ENCODE measurements at regions not wholly inside any gene's neighbourhood (a gene's known extent, or its start where the extent isn't known, plus 50 kb on each side); places are given as distances from the start of the nearest gene placed in this dataset.

- ChIA-PET CTCF (no interaction called here), POLR2A (no interaction called here)
- Histone ChIP-seq H3K27ac (no peak overlapping the region), H3K4me2 (no peak overlapping the region), H3K4me1 (no peaks in the 10 kb centered on the region), H3K4me3 (no peak overlapping the region), H3K9me3 (peaks cover 4% of the 10 kb centered on the region; the same call in 1 of the 3 replicates)
- ATAC-seq (no peak), DNase-seq (ENCODE audit: low read depth in 1 of 2, low spot score in 1 of 2) (no peak), FAIRE-seq (no peak)
- WGBS (ENCODE audit: missing lambda C conversion rate) = 88% methylated on average over 2 of the region's 2 CpGs
- TF ChIP-seq NPAS2 (CRISPR knock-in tag; IDR thresholded peaks at IDR 0.05; ENCODE audit: borderline replicate concordance) = no peak
- no peak for TF ChIP-seq ZC3H11A (IDR thresholded peaks at IDR 0.05)
- no peak for TF ChIP-seq CEBPB (IDR thresholded peaks at IDR 0.05)
- TF ChIP-seq MAZ (IDR thresholded peaks at IDR 0.05; ENCODE audit: borderline replicate concordance, low read depth, low read length) = no peak
- TF ChIP-seq KDM5A (IDR thresholded peaks at IDR 0.05) = no peak
- TF ChIP-seq FOXS1 (CRISPR knock-in tag; IDR thresholded peaks at IDR 0.05) = no peak
- no peak for TF ChIP-seq MAFK (IDR thresholded peaks at IDR 0.05; ENCODE audit: partially characterized antibody)
- TF ChIP-seq KDM1A (IDR thresholded peaks at IDR 0.05; ENCODE audit: low read depth) = no peak
- TF ChIP-seq, protein P1, sequence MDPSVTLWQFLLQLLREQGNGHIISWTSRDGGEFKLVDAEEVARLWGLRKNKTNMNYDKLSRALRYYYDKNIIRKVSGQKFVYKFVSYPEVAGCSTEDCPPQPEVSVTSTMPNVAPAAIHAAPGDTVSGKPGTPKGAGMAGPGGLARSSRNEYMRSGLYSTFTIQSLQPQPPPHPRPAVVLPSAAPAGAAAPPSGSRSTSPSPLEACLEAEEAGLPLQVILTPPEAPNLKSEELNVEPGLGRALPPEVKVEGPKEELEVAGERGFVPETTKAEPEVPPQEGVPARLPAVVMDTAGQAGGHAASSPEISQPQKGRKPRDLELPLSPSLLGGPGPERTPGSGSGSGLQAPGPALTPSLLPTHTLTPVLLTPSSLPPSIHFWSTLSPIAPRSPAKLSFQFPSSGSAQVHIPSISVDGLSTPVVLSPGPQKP (IDR thresholded peaks at IDR 0.05; ENCODE audit: low read depth, low read length) = no peak
- TF ChIP-seq HOXB13 (CRISPR knock-in tag; IDR thresholded peaks at IDR 0.05; ENCODE audit: low read depth) = no peak
- no peak for TF ChIP-seq POLR2AphosphoS2 (conservative IDR thresholded peaks at IDR 0.05; ENCODE audit: low read length)
- no peak for TF ChIP-seq ZNF302 (CRISPR knock-in tag; IDR thresholded peaks at IDR 0.05)
- TF ChIP-seq SREBF2 (IDR thresholded peaks at IDR 0.05) = no peak
Measured at GRCh38 chr6:169106176-169106575, 147.5 kb downstream of the THBS2 start.

- ATAC-seq = no peak
- no peak for FAIRE-seq
- Histone ChIP-seq H3K9me3 (peaks cover 4% of the 10 kb centered on the region; the same call in 1 of the 3 replicates), H3K27ac (no peak overlapping the region), H3K4me2 (no peak overlapping the region), H3K4me1 (peaks cover 8% of the 10 kb centered on the region; the same call in 1 of the 3 replicates), H3K4me3 (no peak overlapping the region)
- ChIA-PET POLR2A (no interaction called here), CTCF (interaction anchor here (1.4 kb wide), 1 partner anchor 29 kb away, joined by 3 read pairs; no protein-coding TSS in a partner anchor)
- TF ChIP-seq TP53 (CRISPR knock-in tag; IDR thresholded peaks at IDR 0.05) = no peak
- TF ChIP-seq USF2 (IDR thresholded peaks at IDR 0.05) = no peak
- no peak for TF ChIP-seq HOXB13 (CRISPR knock-in tag; IDR thresholded peaks at IDR 0.05; ENCODE audit: low read depth)
- no peak for TF ChIP-seq BCL3 (IDR thresholded peaks at IDR 0.05)
- TF ChIP-seq EP300 (IDR thresholded peaks at IDR 0.05) = no peak
- no peak for TF ChIP-seq MYC (IDR thresholded peaks at IDR 0.05; ENCODE audit: borderline replicate concordance, low read length)
- DNase-seq (ENCODE audit: low read depth in 1 of 2, low spot score in 1 of 2) = no peak
Measured at GRCh38 chr6:169101981-169102380, 151.7 kb downstream of the THBS2 start.

DNA sequence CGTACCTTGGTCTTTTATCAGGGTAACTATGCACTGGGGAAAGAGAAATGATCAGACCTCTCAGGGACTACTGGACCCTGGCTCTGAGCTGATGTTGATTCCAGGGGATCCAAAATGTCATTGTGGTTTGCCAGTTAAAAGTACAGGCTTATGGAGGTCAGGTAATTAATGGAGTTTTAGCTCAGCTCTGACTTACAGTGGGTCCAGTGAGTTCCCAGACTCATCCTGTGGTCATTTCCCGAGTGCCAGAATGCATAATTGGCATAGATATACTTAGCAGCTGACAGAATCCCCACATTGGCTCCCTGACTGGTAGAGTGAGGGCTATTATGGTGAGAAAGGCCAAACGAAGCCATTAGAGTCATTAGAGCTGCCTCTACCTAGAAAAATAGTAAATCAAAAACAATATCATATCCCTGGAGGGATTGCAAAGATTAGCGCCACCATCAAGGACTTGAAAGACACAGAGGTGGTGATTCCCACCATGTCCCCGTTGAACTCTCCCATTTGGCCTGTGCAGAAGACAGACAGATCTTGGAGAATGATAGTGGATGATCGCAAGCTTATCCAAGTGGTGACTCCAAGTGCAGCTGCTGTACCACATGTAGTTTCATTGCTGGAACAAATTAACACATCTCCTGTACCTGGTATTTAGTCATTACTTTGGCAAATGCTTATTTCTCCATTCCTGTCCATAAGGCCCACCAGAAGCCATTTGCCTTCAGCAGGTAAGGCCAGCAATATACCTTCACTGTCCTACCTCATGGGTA lies 152.4 kb downstream of the THBS2 start:
- DNase-seq (ENCODE audit: low read depth in 1 of 2, low spot score in 1 of 2) = no peak
- H3K27ac ChIP-seq = no peak overlapping the region
- H3K4me3 ChIP-seq = no peak overlapping the region
- POLR2A ChIA-PET = no interaction called here
- H3K4me2 ChIP-seq = no peak overlapping the region
- peaks cover 8% of the 10 kb centered on the region; the same call in 1 of the 3 replicates for H3K4me1 ChIP-seq
- 54% methylated on average over 5 of the region's 6 CpGs for WGBS (ENCODE audit: missing lambda C conversion rate)
- H3K9me3 ChIP-seq = peaks cover 4% of the 10 kb centered on the region; the same call in 1 of the 3 replicates
- TF ChIP-seq CHD2 (IDR thresholded peaks at IDR 0.05; ENCODE audit: low read length, partially characterized antibody) (no peak), HEYL (CRISPR knock-in tag; IDR thresholded peaks at IDR 0.05) (no peak), FOSB (CRISPR knock-in tag; IDR thresholded peaks at IDR 0.05) (no peak), ESRRA (IDR thresholded peaks at IDR 0.05; ENCODE audit: borderline replicate concordance, low read length) (no peak)
- no peak for ATAC-seq
- no peak for FAIRE-seq
- CTCF ChIA-PET = interaction anchor here (1.4 kb wide), 1 partner anchor 28 kb away, joined by 3 read pairs; no protein-coding TSS in a partner anchor

Measured in A549 (cell line).